Activated CD8-positive, alpha-beta memory T cell treated with anti-CD3 and anti-CD28 coated beads for 36 hours (primary cell): ENCODE measurements at regions not wholly inside any gene's neighbourhood (a gene's known extent, or its start where the extent isn't known, plus 50 kb on each side); places are given as distances from the start of the nearest gene placed in this dataset.

Source experiments
- CTCF ChIA-PET: fragments of 350-600 bp; sonication (Branson Sonifier 250); formaldehyde crosslinking; loops from one replicate; lab custom pipeline; 2021; ENCODE audit warnings: antibody characterized with exemption; lab: Charles Lee
- POLR2A ChIA-PET: fragments of 350-600 bp; sonication (Branson Sonifier 250); formaldehyde crosslinking; loops from one replicate; lab custom pipeline; 2021; ENCODE audit warnings: antibody characterized with exemption; lab: Charles Lee

DNA sequence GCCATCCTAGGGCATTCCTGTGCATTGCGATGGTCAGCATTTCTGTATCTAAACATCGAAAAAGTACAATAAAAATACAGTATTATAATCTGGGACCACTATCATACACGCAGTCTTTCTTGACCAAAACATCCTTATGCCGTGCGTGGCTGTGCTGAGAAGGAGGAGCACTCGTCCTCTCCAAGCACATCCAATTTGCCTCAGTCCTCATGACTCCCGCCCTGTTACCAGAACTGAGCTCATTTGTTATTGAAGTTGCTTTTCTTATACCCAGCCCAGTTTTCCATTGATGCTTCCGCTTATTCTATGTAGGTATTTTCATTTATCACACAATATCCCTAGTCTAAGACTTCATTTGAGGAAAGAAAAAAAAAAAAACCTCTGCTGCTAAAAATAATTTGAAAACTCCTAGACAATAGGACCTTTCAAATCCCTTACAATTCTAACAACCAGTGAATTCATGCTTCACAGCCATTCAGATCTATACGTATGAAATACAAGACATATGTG lies 236.9 kb upstream of the PLEKHG7 start:
- CTCF ChIA-PET: no interaction called here
- POLR2A ChIA-PET: no interaction called here

DNA sequence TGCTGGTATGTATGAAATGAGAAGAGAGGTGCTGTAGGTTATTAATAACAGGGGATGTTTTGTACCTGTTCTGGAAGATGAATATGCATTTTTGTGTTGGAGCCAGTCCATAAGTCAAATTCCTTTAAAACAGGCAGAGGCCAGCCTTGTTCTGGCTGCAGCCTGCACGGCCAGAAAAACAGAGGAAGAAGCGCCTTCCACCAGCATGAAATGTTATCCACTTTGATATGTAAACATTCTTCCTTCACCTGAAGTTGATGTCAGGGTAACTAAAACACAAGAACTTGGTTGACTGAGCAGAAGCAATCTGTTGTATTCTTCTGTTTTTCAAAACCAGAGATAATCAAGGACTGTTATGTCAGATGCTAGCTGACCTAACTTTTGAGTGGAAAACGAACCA lies 237.9 kb upstream of the PLEKHG7 start:
- ChIA-PET CTCF (no interaction called here), POLR2A (no interaction called here)

DNA sequence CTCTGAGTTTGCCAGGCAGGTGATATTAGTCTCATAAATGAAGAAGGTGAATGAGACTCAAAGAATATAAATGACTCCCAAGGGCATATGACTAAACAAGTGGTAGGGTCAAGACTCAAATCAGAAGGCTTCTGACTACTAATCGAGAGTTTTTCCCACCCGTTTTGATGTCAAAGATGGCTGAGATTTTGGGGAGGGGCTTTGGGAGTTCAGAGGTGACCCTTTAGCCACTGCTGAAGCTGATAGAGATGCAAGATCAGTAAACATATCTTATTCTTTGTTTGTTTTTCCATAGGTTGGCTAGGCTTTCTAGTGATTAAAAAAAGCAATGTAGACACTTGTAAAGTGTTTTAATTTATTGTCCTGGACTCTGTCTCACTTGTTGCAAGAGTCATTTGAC lies 239.6 kb upstream of the PLEKHG7 start:
- ChIA-PET POLR2A (no interaction called here), CTCF (no interaction called here)

DNA sequence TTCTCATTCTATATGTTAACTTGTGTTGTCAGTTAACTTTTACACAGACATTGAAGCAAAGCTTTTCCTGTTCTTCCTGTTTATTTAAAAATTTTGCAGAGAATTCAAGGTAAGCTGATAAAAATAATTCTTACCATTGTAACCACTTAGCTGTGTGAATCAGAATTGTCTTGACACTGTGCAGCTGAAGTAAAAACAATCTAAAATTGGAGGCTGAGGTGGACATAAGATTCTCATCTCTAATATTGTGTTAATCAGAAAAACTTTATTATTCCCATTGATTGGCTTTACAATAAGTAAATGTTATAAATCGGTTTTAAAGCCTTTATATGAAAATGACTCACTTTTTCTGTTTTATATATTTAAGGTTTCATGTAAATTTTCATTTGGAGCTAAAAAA lies 240.3 kb upstream of the PLEKHG7 start:
- POLR2A ChIA-PET: interaction anchor here (1.2 kb wide), 1 partner anchor 317 kb away, joined by 4 read pairs; the partner anchor contains the start of gene BTG1
- CTCF ChIA-PET: no interaction called here

DNA sequence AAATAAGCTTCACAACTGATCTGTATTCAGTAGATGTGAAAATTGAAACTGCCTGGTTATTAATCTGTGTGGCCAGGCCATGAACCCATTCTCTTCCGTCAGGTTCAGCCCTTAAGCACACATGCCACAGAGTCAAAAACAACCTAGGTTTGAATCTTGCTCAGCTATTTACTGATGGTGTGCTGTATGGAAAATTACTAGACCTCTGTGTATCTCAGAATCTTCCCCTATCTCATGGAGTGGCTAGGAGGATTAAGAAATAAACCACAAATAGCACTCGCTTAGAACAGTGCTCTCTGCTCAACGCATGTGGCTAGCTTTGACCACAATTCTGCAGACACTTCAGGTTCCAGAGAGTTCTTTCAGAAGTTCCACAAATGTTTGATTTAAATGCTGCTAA lies 240.7 kb upstream of the PLEKHG7 start:
- ChIA-PET CTCF (no interaction called here), POLR2A (interaction anchor here (1.2 kb wide), 1 partner anchor 316 kb away, joined by 4 read pairs; the partner anchor contains the start of gene BTG1)

DNA sequence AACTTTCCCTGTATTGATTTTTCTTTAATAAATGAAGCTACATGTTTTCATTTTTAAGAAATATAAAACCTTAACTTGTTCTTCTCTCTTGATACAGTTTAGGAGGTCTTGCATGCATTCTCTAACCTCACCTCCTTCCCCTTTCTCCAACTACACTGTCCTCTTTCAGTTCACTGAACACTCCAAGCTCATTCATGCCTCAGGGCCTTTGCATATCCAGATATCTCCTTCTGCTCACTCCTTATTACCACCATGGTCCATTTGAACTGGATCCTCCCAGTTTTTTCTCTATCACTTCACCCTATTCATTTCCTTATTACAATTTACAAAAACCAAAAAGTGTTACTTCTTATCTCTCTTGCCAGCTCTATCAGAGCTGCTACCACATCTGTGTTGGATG lies 242.9 kb upstream of the PLEKHG7 start:
- ChIA-PET CTCF (no interaction called here), POLR2A (no interaction called here)

DNA sequence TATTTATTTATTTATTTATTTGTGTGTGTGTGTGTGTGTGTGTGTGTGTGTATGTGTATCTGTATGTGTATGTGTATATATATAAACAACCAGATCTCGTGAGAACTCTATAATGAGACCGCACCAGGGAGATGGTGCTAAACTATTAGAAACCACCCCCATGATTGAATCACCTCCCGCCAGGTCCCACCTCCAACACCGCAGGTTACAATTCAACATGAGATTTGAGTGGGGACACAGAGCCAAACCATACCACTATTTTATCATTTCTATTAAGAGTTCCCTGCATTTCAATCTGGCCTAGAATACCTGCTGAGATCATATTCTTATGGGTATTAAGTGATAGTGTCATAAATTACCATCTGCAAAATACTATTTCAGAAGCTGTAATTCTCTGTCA lies 243.8 kb upstream of the PLEKHG7 start:
- CTCF ChIA-PET: no interaction called here
- POLR2A ChIA-PET: no interaction called here

DNA sequence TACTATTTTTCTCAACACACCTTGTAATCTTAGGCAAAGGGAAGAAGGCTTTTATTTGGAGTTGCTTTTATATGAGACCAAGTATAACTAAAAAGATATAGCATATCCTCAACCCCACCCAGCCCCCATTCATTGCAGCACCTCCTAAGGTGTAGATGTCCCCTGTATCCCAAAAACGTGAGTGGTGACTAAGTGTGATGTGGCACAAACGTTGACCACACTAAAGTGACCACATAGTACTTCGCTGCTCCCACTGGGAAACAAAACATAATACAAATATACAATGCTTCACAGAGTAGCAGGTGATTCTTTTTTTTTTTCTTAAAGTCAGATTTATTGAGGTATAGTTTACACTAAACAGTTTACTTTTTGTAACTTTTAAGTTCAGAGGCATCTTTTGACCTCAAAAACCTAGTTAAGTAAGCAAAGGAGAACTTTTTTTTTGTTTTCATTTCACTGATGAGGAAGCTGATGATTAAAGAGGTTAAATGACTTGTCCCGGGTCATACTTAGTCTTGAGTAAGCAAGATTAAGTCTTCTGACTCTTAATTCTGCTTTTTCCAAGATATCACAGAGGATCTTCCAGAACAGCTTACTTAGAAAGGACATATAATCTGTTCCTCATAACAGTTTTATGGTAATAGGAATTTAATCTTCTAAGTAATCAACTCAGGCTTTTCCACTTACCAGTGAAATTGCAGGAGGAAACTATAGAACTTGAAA lies 245.2 kb upstream of the PLEKHG7 start:
- CTCF ChIA-PET: no interaction called here
- POLR2A ChIA-PET: interaction anchor here (0.6 kb wide), 1 partner anchor 48 kb away, joined by 5 read pairs; no protein-coding TSS in a partner anchor

DNA sequence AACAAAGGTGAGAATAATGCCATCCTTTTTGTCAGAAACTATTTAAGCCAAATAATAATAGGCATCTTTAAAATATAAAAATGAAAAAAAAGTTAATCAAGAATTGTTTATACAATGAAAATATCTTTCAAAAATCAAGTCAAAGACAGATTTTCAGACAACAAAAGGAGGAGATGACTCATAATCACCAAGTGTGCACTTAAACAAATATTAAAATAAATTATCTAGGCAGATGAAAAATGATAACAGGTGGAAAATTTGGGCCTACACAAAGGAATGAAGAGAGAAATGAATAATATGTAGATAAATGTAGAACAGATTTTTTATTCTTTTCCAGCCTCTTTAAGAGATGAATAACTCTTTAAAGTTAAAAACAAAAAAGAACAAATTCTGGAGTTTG lies 250.0 kb upstream of the PLEKHG7 start:
- CTCF ChIA-PET: no interaction called here
- POLR2A ChIA-PET: no interaction called here

DNA sequence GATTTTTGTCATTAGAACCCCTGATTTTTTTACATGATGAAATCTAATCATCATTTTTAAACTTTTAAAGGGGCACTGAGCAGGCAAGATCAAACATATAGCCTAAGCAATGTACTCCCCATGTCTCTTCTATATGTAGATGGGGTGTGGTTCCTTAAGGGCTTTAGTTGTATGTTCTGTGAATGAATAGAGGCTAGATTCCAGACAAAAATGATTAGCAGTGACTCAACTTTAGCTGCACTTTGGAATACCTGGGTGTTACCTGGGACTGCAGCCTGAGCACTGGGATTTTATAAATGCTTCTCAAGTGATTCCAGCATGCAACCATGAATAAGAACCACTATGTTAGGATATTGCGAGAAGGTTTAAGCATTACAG lies 256.7 kb upstream of the PLEKHG7 start:
- ChIA-PET CTCF (no interaction called here), POLR2A (no interaction called here)

DNA sequence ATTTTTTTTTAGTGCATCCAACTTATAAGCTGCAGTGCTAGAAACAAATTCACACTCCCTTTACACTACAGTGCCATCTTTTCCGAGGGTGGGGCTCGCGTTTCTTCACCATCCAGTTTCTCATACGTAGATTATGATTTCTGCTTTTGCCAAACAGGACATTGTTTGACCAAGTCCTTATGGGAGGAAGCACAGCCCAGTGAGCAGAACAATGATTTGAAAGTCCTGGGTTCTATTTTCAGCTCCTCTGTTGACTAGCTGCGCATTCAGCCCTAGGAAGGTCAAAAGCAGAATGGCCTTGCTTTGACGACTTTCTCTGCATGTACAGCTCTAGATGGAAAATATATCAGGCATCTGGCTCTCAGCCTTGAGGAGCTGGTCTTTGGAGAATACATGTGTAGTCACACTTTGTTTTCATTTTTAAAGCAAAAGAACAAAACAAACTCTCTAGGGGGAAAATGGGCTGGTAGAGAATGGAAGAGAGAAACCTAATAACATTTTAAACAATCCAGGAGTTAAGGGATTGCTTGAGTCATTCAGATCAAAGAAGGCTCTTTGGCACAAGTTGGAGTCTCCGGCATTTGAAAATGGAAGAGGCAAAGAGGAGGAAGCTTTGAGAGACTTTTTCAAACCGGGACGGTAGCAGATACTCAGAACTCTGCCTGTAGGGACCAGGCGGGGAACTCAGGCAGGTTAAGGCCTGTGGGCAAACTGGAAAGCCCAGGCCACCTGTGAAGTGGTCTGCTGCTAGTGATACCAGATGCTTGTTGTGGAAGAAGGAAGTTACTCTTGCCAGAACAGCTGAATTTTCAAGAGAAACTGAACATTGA lies 257.3 kb upstream of the PLEKHG7 start:
- ChIA-PET CTCF (interaction anchor here (0.7 kb wide), 1 partner anchor 15 kb away, joined by 3 read pairs; no protein-coding TSS in a partner anchor), POLR2A (no interaction called here)

DNA sequence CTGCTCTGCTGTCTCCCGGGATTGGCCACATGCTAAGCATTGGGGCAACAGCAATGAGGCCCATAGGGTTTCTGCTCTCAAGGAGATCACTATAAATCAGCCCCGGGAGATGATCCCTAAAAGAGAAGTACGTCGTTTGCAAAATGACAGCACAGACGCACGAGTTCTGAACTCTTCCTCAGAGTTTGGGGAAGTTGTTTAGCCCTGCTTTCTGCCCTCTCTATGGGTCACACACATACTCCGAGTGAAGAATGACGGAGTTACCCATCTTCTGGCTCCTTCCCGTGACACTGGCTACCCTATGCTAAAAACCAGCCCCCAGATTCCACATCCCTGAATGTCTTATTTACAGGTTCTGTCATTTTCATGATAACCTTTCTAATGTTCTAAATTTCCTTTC lies 258.0 kb upstream of the PLEKHG7 start:
- POLR2A ChIA-PET: no interaction called here
- CTCF ChIA-PET: interaction anchor here (0.7 kb wide), 1 partner anchor 14 kb away, joined by 3 read pairs; no protein-coding TSS in a partner anchor

DNA sequence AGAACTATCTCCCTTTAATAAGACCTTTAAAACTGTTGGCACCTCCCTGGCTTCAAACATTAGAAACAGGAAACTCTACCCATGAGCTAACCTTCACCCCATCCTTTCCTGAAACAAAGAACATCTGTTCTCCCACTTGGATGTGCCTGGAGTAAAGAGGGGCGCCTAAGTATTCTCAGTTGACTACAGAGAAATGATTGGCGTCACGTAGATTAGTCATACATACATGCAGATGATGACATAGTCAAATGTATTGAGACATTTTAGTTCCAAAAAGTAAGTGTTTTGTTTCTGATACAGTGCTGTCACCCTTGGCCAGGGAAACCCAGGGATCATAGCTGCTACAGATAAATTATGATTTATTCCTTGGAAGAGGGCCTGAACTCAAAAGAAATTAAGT lies 260.0 kb upstream of the PLEKHG7 start:
- CTCF ChIA-PET: no interaction called here
- POLR2A ChIA-PET: no interaction called here

DNA sequence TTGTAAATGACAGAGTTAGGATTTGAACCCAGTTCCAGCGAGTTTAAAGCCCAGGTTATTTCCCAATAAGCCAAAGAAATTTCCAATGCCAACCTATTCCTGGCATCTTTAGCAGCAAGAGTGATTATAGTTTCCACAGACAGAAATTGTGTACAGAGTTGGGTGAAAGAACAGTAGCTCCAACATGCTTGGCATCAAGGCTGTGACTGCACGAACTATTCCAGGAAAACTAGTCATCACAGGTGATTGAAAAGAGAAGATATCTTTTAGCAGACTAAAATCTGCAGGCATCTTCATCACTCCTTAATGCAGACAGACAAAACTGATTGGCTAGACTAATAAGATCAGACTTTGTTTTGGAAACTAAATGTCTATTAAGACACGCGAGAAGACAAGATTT lies 262.7 kb upstream of the PLEKHG7 start:
- POLR2A ChIA-PET: no interaction called here
- CTCF ChIA-PET: no interaction called here

DNA sequence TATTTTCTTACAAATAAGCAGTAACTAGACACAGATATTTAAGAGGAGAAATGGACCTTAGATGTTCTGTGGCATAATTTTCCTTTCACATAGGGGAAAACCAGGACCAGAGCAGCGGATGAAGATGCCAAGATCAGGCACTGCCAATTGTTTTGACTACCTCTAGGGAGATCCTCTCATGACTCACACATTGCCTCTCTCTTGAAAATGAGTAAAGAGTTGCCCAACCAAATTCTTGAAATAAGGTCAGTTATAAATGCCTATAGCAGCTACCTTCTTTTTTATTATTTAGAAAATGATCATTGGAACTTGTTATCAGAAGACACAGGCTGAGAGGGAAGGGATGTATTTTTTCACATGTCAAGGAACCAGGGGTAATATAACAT lies 263.4 kb upstream of the PLEKHG7 start:
- ChIA-PET CTCF (no interaction called here), POLR2A (no interaction called here)

DNA sequence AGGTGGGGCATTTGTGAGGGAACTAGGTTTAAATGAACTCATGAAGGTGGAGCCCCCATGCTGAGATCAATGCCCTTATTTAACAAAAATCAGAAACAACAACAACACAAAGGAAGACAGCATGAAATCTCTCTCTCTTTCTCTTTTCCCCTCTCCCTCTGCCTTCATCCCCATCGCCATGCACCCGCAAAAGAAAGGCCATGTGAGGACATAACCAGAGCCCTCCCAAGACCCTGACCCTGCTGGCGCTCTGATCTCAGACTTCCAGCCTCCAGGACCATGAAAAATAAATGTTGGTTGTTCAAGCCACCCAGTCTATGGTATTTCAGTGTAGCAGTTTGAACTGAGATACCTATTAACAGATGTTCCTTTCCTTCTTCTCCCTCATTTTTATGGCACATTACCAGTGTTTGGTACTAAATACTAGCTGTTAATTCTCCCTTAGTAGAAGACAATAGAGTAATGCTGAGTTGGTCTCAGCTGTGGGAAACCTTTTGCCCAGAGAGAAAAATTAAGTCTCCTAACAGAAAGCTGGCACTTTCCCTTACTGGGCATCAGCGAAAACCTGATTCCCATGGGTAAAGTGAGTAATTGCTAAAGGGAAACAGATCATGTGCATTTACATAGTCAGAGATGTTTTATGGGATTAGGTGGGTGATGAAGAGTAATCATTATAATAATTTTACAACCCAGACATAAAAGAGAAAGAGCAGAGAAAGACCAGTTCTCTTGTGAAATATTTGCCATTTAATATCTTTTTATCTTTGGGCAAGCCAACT lies 264.0 kb upstream of the PLEKHG7 start:
- CTCF ChIA-PET: no interaction called here
- POLR2A ChIA-PET: no interaction called here

DNA sequence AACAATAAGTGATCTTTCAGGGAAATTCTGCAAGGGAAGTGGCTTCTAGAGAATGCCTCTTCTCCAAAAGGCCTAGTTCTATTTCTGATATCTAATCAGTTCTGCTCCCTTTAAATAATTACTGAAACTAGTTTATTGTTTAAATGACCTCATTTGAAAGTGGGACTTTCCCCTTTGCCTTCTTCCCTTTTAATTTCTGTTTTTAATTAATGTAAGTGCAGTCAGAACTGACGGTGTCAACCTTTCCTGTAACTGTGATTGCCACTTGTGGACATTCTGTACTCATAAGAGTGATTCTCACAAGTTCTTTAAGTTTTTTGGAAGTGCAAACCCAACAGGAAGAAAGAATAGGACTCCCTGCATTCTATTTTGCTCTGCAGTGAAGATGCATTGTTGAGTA lies 265.3 kb upstream of the PLEKHG7 start:
- ChIA-PET POLR2A (no interaction called here), CTCF (no interaction called here)

DNA sequence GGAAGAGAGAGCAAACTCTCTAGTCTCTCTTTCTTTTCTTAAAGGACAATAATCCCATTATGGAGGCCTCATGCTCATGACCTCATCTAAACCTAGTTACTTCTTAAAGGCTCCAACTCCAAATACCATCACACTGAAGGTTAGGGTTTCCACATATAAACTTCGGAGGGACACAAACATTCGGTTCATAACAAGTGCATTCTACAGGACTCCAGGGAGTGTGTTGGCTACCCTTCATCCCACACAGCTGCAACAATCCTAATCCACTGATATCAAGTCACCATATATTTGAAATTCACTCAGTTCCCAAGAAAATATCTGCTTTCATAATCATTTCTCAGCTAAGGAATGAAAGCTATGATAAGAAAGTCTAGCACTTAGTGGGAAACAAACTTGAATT lies 265.9 kb upstream of the PLEKHG7 start:
- POLR2A ChIA-PET: no interaction called here
- CTCF ChIA-PET: no interaction called here

DNA sequence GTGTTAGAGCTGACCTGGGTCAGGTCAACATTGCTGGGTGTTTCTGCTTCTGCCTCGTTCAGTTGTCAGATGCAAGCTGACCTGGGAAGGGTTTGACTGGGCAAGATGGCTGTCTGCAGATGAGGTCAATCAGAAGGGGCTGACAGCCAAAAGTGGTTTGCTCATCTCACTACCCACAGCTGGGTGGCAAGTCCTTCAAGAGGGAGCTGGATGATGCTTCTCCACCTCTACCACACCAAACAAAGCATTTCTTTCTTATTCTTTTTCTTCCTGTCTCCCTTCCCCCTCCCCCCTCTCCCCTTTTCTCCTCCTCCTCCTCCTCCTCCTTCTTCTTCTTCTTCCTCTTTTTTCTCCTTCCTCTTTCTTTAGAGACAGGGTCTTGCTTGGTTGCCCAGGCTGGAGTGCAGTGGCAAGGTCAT lies 268.2 kb upstream of the PLEKHG7 start:
- CTCF ChIA-PET: no interaction called here
- POLR2A ChIA-PET: no interaction called here
